ENCODE measurements at regions not wholly inside any gene's neighbourhood (a gene's known extent, or its start where the extent isn't known, plus 50 kb on each side); places are given as distances from the start of the nearest gene placed in this dataset.
"Not testable (repeated sequence)": the region's sequence is repeated elsewhere in the genome, so short reads cannot be mapped to it uniquely, and the experiment has no call there.

- CTCF ChIA-PET = no interaction called here
- BruUV-seq (replicated peaks) = no TSS peak
- Histone ChIP-seq H3K9me3 (ENCODE audit: low read depth, low read length, poor library complexity, severe bottlenecking) (no peaks in the 10 kb centered on the region), H3K36me3 (ENCODE audit: insufficient read depth, low read length, poor library complexity, severe bottlenecking) (no peaks in the 10 kb centered on the region), H3K4me3 (ENCODE audit: low read depth, low read length, poor library complexity, severe bottlenecking) (no peak overlapping the region), H3K27me3 (replicated peaks; ENCODE audit: insufficient read depth, low read depth, low read length, poor library complexity) (no peaks in the 10 kb centered on the region), H3K27ac (ENCODE audit: low read depth, low read length, poor library complexity, severe bottlenecking) (no peak overlapping the region), H3K4me1 (ENCODE audit: insufficient read depth, low read length, poor library complexity, severe bottlenecking) (no peaks in the 10 kb centered on the region)
- POLR2A ChIA-PET (ENCODE audit: low non-redundant PET) = no interaction called here
- no peak for DNase-seq (ENCODE audit: low spot score)
- 0 out of 2 replicates have a peak, but pooled peaks have one; percentile 11 for TF ChIP-seq CTCF (conservative IDR thresholded peaks at IDR 0.05; ENCODE audit: low read depth, low read length)
- no peak for TF ChIP-seq EZH2 (IDR thresholded peaks at IDR 0.05; ENCODE audit: borderline replicate concordance, low read depth, low read length, poor library complexity, severe bottlenecking)
- intact Hi-C loops (cut with micrococcal nuclease; ENCODE audit: unreplicated experiment) = no loop called here
These were observed 567.3 kb upstream of the ACTRT1 start for GRCh38 chrX:128619490-128619889.

GRCh38 chrX:128616933-128617332 is 564.7 kb upstream of the ACTRT1 start:
- Histone ChIP-seq H3K9me3 (ENCODE audit: low read depth, low read length, poor library complexity, severe bottlenecking) (no peaks in the 10 kb centered on the region), H3K27ac (ENCODE audit: low read depth, low read length, poor library complexity, severe bottlenecking) (no peak overlapping the region), H3K36me3 (ENCODE audit: insufficient read depth, low read length, poor library complexity, severe bottlenecking) (no peaks in the 10 kb centered on the region), H3K27me3 (replicated peaks; ENCODE audit: insufficient read depth, low read depth, low read length, poor library complexity) (no peaks in the 10 kb centered on the region), H3K4me3 (ENCODE audit: low read depth, low read length, poor library complexity, severe bottlenecking) (no peak overlapping the region), H3K4me1 (ENCODE audit: insufficient read depth, low read length, poor library complexity, severe bottlenecking) (no peaks in the 10 kb centered on the region)
- TF ChIP-seq CTCF (conservative IDR thresholded peaks at IDR 0.05; ENCODE audit: low read depth, low read length) (no peak), EZH2 (IDR thresholded peaks at IDR 0.05; ENCODE audit: borderline replicate concordance, low read depth, low read length, poor library complexity, severe bottlenecking) (no peak)
- no TSS peak for BruUV-seq (replicated peaks)
- intact Hi-C loops (cut with micrococcal nuclease; ENCODE audit: unreplicated experiment) = no loop called here
- peak; percentile 55 for DNase-seq (ENCODE audit: low spot score)
- ChIA-PET CTCF (no interaction called here), POLR2A (ENCODE audit: low non-redundant PET) (no interaction called here)

- CTCF ChIA-PET; DNase-seq (ENCODE audit: low spot score); H3K27me3 ChIP-seq (replicated peaks; ENCODE audit: insufficient read depth, low read depth, low read length, poor library complexity); H3K9me3 ChIP-seq (ENCODE audit: low read depth, low read length, poor library complexity, severe bottlenecking); BruUV-seq (replicated peaks); POLR2A ChIA-PET (ENCODE audit: low non-redundant PET); H3K4me1 ChIP-seq (ENCODE audit: insufficient read depth, low read length, poor library complexity, severe bottlenecking); H3K36me3 ChIP-seq (ENCODE audit: insufficient read depth, low read length, poor library complexity, severe bottlenecking); H3K4me3 ChIP-seq (ENCODE audit: low read depth, low read length, poor library complexity, severe bottlenecking); H3K27ac ChIP-seq (ENCODE audit: low read depth, low read length, poor library complexity, severe bottlenecking); intact Hi-C loops (cut with micrococcal nuclease; ENCODE audit: unreplicated experiment): not testable (repeated sequence)
These were observed 554.6 kb upstream of the ACTRT1 start for GRCh38 chrX:128606817-128607216.

- H3K27me3 ChIP-seq (replicated peaks; ENCODE audit: insufficient read depth, low read depth, low read length, poor library complexity); POLR2A ChIA-PET (ENCODE audit: low non-redundant PET); BruUV-seq (replicated peaks); H3K4me3 ChIP-seq (ENCODE audit: low read depth, low read length, poor library complexity, severe bottlenecking); H3K27ac ChIP-seq (ENCODE audit: low read depth, low read length, poor library complexity, severe bottlenecking); intact Hi-C loops (cut with micrococcal nuclease; ENCODE audit: unreplicated experiment); H3K36me3 ChIP-seq (ENCODE audit: insufficient read depth, low read length, poor library complexity, severe bottlenecking); DNase-seq (ENCODE audit: low spot score); H3K9me3 ChIP-seq (ENCODE audit: low read depth, low read length, poor library complexity, severe bottlenecking); CTCF ChIA-PET; H3K4me1 ChIP-seq (ENCODE audit: insufficient read depth, low read length, poor library complexity, severe bottlenecking): not testable (repeated sequence)
These were observed 554.2 kb upstream of the ACTRT1 start for GRCh38 chrX:128606357-128606756.
